ENCODE measurements at regions not wholly inside any gene's neighbourhood (a gene's known extent, or its start where the extent isn't known, plus 50 kb on each side); places are given as distances from the start of the nearest gene placed in this dataset.

DNA sequence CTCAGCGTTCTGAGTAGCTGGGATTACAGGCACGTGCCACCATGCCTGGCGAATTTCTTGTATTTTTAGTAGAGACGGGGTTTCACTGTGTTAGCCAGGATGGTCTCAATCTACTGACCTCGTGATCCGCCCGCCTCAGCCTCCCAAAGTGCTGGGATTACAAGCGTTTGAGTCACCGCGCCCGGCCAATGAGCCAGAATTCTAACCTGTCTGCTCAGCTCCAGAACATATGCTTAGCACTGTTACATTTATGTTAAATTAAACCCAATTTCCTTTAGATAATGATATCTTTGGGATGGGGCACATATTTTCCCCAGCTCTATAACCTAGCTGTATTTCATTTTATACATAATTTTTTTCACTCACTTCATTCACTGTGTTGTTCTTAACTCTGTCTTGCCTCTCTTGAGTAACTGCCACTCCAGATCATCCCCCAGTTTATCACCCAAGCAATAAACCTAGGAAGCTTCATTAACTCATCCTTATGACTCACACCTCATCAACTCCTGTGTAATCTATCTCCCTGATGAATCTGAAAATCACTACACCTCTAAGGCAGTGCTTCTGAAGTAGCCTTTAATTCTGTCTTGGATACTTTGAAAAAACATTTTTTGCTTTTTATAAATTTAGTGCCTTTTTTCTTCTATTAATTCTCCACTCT lies 559.7 kb upstream of the ZWINT start (continued):
- TF ChIP-seq, protein P1, sequence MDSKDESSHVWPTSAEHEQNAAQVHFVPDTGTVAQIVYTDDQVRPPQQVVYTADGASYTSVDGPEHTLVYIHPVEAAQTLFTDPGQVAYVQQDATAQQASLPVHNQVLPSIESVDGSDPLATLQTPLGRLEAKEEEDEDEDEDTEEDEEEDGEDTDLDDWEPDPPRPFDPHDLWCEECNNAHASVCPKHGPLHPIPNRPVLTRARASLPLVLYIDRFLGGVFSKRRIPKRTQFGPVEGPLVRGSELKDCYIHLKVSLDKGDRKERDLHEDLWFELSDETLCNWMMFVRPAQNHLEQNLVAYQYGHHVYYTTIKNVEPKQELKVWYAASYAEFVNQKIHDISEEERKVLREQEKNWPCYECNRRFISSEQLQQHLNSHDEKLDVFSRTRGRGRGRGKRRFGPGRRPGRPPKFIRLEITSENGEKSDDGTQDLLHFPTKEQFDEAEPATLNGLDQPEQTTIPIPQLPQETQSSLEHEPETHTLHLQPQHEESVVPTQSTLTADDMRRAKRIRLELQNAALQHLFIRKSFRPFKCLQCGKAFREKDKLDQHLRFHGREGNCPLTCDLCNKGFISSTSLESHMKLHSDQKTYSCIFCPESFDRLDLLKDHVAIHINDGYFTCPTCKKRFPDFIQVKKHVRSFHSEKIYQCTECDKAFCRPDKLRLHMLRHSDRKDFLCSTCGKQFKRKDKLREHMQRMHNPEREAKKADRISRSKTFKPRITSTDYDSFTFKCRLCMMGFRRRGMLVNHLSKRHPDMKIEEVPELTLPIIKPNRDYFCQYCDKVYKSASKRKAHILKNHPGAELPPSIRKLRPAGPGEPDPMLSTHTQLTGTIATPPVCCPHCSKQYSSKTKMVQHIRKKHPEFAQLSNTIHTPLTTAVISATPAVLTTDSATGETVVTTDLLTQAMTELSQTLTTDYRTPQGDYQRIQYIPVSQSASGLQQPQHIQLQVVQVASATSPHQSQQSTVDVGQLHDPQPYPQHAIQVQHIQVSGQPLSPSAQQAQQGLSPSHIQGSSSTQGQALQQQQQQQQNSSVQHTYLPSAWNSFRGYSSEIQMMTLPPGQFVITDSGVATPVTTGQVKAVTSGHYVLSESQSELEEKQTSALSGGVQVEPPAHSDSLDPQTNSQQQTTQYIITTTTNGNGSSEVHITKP (CRISPR knock-in tag; IDR thresholded peaks at IDR 0.05; ENCODE audit: low read depth), result no peak
- TF ChIP-seq GLI4 (CRISPR knock-in tag; IDR thresholded peaks at IDR 0.05; ENCODE audit: borderline replicate concordance) (no peak), ZNF234 (CRISPR knock-in tag; conservative IDR thresholded peaks at IDR 0.05) (no peak)

DNA sequence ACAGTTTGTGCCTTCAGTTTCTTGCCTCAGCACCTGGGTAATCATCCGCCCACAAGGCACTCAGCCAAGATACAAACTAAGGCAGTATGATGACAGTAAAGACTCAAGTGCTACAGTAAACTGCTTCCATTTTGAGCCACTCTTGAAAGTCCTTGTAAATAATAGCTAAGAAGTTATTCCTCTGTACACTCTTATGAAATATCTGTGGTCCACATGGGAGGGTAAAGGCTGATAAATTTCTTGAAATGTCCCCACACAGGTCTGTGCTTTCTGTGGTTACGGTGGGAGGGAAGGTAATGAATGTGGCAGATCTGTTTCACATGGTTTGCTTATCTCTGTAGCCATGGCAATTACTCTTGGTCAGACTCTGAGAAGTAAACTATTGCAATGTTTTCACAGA lies 551.0 kb upstream of the ZWINT start:
- no peaks in the 10 kb centered on the region for H3K27me3 ChIP-seq (ENCODE audit: control insufficient read depth in 1 of 2, insufficient read depth in 2 of 2, low read length in 2 of 2)
- H3K36me3 ChIP-seq (replicated peaks in 1 of 2; ENCODE audit: control insufficient read depth in 1 of 2, insufficient read depth in 2 of 2, low read length in 2 of 2), result no peaks in the 10 kb centered on the region
- ChIA-PET POLR2A (no interaction called here), CTCF (ENCODE audit: low intra/inter-chr PET ratio, low total read pairs) (no interaction called here)
- H3K9ac ChIP-seq (ENCODE audit: insufficient read depth, low read depth, low read length), result no peak overlapping the region
- no peak overlapping the region for H3K4me3 ChIP-seq (replicated peaks in 1 of 3; ENCODE audit: insufficient read depth in 1 of 3, low read depth in 2 of 3, low read length in 3 of 3)
- FAIRE-seq (no peak), DNase-seq (ENCODE audit: low spot score) (no peak), ATAC-seq (no peak)
- no peak overlapping the region for H3K27ac ChIP-seq (ENCODE audit: extremely low read length, insufficient read depth, low read length)
- in situ Hi-C loops (cut with HindIII; ENCODE audit: extremely low pct_ligation_motif_present, low pct_unique_long_range_greater_than_20kb), result no loop called here
- H2AFZ ChIP-seq (ENCODE audit: low read length), result no peak overlapping the region
- intact Hi-C loops (cut with micrococcal nuclease; ENCODE audit: unreplicated experiment), result no loop called here
- no peaks in the 10 kb centered on the region for H3K79me2 ChIP-seq (ENCODE audit: insufficient read depth, low read length)
- H4K20me1 ChIP-seq (ENCODE audit: insufficient read depth, low read length), result no peaks in the 10 kb centered on the region
- H3K4me2 ChIP-seq (ENCODE audit: low read depth, low read length), result no peak overlapping the region
- no TSS peak for BruUV-seq (replicated peaks)
- no peaks in the 10 kb centered on the region; the same call in 1 of the 2 replicates for H3K9me3 ChIP-seq (ENCODE audit: low read length)
- WGBS (ENCODE audit: low lambda C conversion rate), result 22% methylated on average over 2 of the region's 2 CpGs
- H3K4me1 ChIP-seq (ENCODE audit: insufficient read depth, low read length), result no peaks in the 10 kb centered on the region
- TF ChIP-seq, protein P2, sequence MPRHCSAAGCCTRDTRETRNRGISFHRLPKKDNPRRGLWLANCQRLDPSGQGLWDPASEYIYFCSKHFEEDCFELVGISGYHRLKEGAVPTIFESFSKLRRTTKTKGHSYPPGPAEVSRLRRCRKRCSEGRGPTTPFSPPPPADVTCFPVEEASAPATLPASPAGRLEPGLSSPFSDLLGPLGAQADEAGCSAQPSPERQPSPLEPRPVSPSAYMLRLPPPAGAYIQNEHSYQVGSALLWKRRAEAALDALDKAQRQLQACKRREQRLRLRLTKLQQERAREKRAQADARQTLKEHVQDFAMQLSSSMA (CRISPR knock-in tag; IDR thresholded peaks at IDR 0.05), result no peak
- TF ChIP-seq, protein P3, sequence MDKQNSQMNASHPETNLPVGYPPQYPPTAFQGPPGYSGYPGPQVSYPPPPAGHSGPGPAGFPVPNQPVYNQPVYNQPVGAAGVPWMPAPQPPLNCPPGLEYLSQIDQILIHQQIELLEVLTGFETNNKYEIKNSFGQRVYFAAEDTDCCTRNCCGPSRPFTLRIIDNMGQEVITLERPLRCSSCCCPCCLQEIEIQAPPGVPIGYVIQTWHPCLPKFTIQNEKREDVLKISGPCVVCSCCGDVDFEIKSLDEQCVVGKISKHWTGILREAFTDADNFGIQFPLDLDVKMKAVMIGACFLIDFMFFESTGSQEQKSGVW (CRISPR knock-in tag; IDR thresholded peaks at IDR 0.05; ENCODE audit: borderline replicate concordance), result no peak
- TF ChIP-seq ZFP62 (CRISPR knock-in tag; IDR thresholded peaks at IDR 0.05), result no peak
- TF ChIP-seq NFATC3 (CRISPR knock-in tag; IDR thresholded peaks at IDR 0.05), result no peak
- no peak for TF ChIP-seq ZNF777 (CRISPR knock-in tag; IDR thresholded peaks at IDR 0.05)
- TF ChIP-seq ZNF224 (CRISPR knock-in tag; IDR thresholded peaks at IDR 0.05), result no peak
- no peak for TF ChIP-seq ZMYM2 (CRISPR knock-in tag; IDR thresholded peaks at IDR 0.05)
- no peak for TF ChIP-seq SNAPC2 (CRISPR knock-in tag; IDR thresholded peaks at IDR 0.05)
- TF ChIP-seq, protein P4, sequence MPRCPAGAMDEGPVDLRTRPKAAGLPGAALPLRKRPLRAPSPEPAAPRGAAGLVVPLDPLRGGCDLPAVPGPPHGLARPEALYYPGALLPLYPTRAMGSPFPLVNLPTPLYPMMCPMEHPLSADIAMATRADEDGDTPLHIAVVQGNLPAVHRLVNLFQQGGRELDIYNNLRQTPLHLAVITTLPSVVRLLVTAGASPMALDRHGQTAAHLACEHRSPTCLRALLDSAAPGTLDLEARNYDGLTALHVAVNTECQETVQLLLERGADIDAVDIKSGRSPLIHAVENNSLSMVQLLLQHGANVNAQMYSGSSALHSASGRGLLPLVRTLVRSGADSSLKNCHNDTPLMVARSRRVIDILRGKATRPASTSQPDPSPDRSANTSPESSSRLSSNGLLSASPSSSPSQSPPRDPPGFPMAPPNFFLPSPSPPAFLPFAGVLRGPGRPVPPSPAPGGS (CRISPR knock-in tag; IDR thresholded peaks at IDR 0.05), result no peak
- TF ChIP-seq NBN (conservative IDR thresholded peaks at IDR 0.05), result no peak
- TF ChIP-seq SSRP1 (CRISPR knock-in tag; IDR thresholded peaks at IDR 0.05), result no peak
- TF ChIP-seq ZNF251 (CRISPR knock-in tag; IDR thresholded peaks at IDR 0.05), result no peak
- TF ChIP-seq NR3C1 (CRISPR knock-in tag; IDR thresholded peaks at IDR 0.05), result no peak
- TF ChIP-seq ZNF441 (CRISPR knock-in tag; IDR thresholded peaks at IDR 0.05; ENCODE audit: borderline replicate concordance), result no peak

All from HepG2 (cell line).